AG09309 (cell line): ENCODE measurements at regions not wholly inside any gene's neighbourhood (a gene's known extent, or its start where the extent isn't known, plus 50 kb on each side); places are given as distances from the start of the nearest gene placed in this dataset.

ENCODE experiments used
- DNase-seq: peaks from one replicate; pipeline ENCODE4 v3.0.0-alpha.2; 2010; ENCODE audit warnings: low read depth
- H3K4me3 ChIP-seq: 2 replicates; pipeline ENCODE4 v1.5.1; 2011; ENCODE audit warnings: mild to moderate bottlenecking, low read depth, low read length, moderate library complexity; ENCODE audit not compliant: control insufficient read depth
- TF ChIP-seq, protein P1 (sequence below): IDR thresholded peaks from 2 replicates; pipeline ENCODE4 v1.5.1; 2011; ENCODE audit warnings: mild to moderate bottlenecking, low read depth, low read length, inconsistent platforms; ENCODE audit not compliant: insufficient read depth, control insufficient read depth; ENCODE audit errors: missing control alignments

DNA sequence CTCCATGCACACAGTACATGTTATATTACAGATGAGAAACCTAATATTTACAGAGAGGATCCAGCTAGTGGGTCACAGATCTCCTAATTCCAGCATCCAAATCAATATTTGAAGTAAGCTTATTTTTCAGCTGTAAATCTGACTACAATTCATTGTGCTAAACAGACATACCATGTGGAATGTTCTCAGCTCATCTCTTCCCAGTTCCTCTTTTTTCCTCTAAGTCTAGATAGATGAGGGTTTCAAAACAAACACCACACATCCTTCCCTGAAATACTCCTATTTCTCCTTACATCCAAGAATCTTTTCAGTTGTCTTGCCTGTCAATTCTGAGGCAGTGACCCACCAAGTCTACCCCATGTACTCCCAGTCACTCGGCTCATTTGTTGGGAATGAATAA, 200.7 kb upstream of the PIK3C3 start:
- TF ChIP-seq, protein P1, sequence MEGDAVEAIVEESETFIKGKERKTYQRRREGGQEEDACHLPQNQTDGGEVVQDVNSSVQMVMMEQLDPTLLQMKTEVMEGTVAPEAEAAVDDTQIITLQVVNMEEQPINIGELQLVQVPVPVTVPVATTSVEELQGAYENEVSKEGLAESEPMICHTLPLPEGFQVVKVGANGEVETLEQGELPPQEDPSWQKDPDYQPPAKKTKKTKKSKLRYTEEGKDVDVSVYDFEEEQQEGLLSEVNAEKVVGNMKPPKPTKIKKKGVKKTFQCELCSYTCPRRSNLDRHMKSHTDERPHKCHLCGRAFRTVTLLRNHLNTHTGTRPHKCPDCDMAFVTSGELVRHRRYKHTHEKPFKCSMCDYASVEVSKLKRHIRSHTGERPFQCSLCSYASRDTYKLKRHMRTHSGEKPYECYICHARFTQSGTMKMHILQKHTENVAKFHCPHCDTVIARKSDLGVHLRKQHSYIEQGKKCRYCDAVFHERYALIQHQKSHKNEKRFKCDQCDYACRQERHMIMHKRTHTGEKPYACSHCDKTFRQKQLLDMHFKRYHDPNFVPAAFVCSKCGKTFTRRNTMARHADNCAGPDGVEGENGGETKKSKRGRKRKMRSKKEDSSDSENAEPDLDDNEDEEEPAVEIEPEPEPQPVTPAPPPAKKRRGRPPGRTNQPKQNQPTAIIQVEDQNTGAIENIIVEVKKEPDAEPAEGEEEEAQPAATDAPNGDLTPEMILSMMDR, result no peak
- no peak for DNase-seq
- no peak overlapping the region for H3K4me3 ChIP-seq

GRCh38 chr18:41753826-41754225, 201.2 kb upstream of the PIK3C3 start:
- TF ChIP-seq, protein P1, result no peak

GRCh38 chr18:41752826-41753225, 202.2 kb upstream of the PIK3C3 start:
- TF ChIP-seq, protein P1, result no peak

More at GRCh38 chr18:41753826-41754225, 201.2 kb upstream of the PIK3C3 start:
- DNase-seq, result no peak
- no peak overlapping the region for H3K4me3 ChIP-seq

DNA sequence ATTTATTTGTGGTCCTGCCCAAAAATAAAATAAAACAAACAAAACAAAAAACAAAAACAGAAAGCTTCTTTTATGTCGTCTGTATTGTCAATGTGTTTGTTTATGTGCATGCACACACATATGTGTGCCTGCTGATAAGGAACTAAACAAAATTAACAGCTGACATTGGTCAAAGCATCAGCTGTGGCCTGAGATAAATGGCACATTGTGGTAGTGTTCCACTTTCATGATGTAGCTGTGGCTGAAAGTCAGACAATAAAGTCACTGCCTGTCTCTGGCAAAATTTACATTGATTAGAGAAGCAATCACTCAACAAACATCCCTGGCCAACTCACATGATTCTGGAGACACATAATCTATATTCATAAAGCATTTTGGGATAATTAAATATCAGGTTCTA, 203.4 kb upstream of the PIK3C3 start:
- TF ChIP-seq, protein P1, result no peak
- H3K4me3 ChIP-seq, result no peak overlapping the region
- DNase-seq, result no peak

More at GRCh38 chr18:41752826-41753225, 202.2 kb upstream of the PIK3C3 start:
- no peak overlapping the region for H3K4me3 ChIP-seq
- no peak for DNase-seq

- TF ChIP-seq, protein P1, result no peak
- no peak for DNase-seq
- no peak overlapping the region for H3K4me3 ChIP-seq
Observed at GRCh38 chr18:41751161-41751560, 203.9 kb upstream of the PIK3C3 start.

DNA sequence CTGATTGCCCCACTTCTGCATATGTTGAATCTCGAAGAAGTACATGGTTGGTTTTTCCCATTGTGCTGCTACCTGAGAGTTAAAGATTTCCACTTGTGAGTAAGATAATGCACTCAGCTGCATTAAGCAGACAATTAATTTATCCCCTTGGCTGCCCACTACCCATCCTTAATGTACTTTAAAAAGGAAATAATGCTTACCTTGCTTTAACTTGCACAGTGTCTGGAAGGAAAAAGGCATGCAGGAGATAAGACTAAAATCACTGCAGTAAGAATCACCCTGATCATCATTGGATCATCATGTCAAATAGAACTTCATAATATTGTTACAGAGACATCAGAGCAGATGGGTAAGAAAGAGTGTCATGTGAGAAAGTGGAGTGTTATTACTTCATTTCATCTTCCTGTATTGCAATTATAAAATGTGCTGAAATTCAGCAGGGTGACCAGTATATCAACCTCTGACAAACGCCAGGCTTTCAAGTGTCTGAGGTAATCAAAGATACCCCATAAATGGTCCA, 207.3 kb upstream of the PIK3C3 start:
- no peak for DNase-seq
- H3K4me3 ChIP-seq, result no peak overlapping the region
- TF ChIP-seq, protein P1, result no peak

DNA sequence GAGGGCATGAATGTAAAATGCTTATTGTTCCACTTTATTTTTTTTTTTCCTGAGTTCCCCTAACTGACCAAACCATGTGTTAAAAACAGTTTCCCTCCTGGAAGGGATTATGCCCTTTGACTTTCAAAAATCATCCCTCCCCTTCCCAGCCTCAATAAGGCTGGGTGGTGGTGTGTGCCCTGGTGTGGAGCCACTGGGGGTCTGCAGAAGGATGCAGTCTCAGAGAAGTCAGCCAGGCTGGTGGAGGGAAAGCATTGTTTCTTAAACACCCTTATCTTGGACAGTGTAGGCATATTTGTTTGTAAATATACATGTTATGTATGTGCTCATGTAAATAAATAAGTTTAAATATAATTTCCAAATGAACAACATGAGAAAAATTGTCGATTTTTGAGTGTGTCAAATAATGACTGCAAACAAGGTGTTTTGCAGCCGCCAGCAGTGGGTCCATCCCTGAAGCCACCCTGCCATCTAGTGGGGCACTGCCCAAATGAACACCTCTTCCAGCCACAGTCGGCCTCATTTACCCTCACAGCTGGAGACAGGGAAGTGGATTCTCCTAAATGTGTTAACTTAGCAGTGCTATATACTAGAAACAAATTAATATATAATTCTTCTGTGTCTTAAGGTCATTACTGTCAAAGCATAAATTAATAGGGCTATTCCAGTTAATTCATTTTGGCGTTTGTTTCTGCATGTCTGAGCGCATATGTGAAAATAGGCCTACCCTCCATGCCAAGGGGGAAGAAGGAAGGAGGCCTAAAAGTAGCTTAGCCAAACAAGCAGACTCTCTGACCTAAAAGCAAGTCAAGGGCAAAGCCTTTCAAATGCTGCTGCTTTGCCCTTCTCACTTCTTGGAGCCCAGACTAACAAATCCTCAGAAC, 209.6 kb upstream of the PIK3C3 start:
- DNase-seq, result no peak
- no peak overlapping the region for H3K4me3 ChIP-seq
- TF ChIP-seq, protein P1, result peak; percentile 56
